Uterus (tissue), 3 donors: ENCODE measurements at regions not wholly inside any gene's neighbourhood (a gene's known extent, or its start where the extent isn't known, plus 50 kb on each side); places are given as distances from the start of the nearest gene placed in this dataset.

Experiments
- DNase-seq, 2 donors: peaks; one replicate each; pipeline ENCODE4 v3.0.0-alpha.2; 2019 to 2020
- H3K27ac ChIP-seq, 2 donors: fragments of 200-600 bp; sonication (generic); 1 replicate in 1 of 2; 2 replicates in 1 of 2; pipeline ENCODE4 v1.5.1; 2016 to 2018
- H3K27me3 ChIP-seq, 2 donors: fragments of 200-600 bp; sonication (generic); one replicate each; pipeline ENCODE4 v1.5.1; 2018 to 2019; ENCODE audit warnings: control low read depth in 1 of 2
- H3K36me3 ChIP-seq, 2 donors: fragments of 200-600 bp; sonication (generic); one replicate each; pipeline ENCODE4 v1.5.1; 2019; ENCODE audit warnings: control low read depth in 1 of 2
- H3K4me1 ChIP-seq, 2 donors: fragments of 200-600 bp; sonication (generic); one replicate each; pipeline ENCODE4 v1.5.1; 2018 to 2019; ENCODE audit warnings: control low read depth in 1 of 2
- H3K4me3 ChIP-seq, 2 donors: fragments of 200-600 bp; sonication (generic); 1 replicate in 1 of 2; 2 replicates in 1 of 2; pipeline ENCODE4 v1.5.1; 2018 to 2019; ENCODE audit warnings: mild to moderate bottlenecking in 1 of 2
- H3K9me3 ChIP-seq, 2 donors: fragments of 200-600 bp; sonication (generic); one replicate each; pipeline ENCODE4 v1.5.1; 2019; ENCODE audit warnings: control low read depth in 1 of 2
- POLR2A ChIP-seq, 2 donors: fragments of 450-650 bp; IDR thresholded peaks; one replicate each; pipeline ENCODE4 v1.6.1; 2016; ENCODE audit warnings: antibody characterized with exemption in 2 of 2, mild to moderate bottlenecking in 1 of 2, moderate library complexity in 1 of 2
- intact Hi-C: fragments of 100-400 bp; cut with DNase I; formaldehyde crosslinking; loops from one replicate; pipeline ENCODE4 v1.15.1; 2023; ENCODE audit warnings: low total_unique reads
- TF ChIP-seq, protein P1 (sequence below), 4 experiments: fragments of 200-600 bp in 2 of 4; fragments of 450-650 bp in 2 of 4; sonication (generic) in 2 of 4; IDR thresholded peaks; one replicate each; pipeline ENCODE4 v1.5.1; 2016 to 2019; ENCODE audit warnings: antibody characterized with exemption in 4 of 4, mild to moderate bottlenecking in 2 of 4, moderate library complexity in 1 of 4
- donor health status: DM: yes; HTN: yes; CAD: no.

DNA sequence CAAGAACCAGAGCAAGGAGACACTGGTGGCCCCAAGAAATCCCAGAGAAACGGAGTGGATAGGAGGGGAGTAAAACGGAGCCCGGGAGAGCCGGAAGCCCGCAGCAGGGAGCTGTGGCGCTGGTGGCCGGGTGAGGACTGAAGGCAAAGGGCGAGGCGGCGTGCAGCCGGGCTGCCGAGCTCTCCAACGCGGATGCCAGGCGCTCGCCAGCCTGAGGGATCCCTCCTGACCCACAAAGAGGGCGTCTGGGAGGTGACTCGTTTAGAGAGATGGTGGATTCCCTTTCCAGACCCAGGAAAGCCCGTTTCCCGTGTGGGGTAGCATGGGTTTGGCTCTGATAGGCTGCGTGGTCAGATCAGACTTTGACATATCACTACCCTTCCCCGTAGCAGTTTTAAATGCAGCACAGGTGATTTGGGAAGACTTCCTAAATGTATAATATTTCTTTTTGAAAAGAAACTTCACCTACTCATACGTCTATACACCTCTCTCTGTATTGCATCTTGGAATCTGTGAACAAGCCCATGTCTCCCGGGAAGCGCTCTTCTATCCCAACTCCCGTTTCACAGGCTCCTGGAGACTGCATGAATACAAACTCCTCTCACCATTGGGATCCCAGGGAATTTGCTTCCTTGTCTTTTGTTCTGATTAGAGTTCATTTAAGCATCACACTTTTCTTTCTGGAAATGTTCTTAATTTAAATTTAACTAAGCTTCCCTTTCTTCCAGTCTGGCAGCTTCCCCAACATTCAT, 158.1 kb downstream of the C9orf152 start:
- DNase-seq = peak; percentile 24 to 31

DNA sequence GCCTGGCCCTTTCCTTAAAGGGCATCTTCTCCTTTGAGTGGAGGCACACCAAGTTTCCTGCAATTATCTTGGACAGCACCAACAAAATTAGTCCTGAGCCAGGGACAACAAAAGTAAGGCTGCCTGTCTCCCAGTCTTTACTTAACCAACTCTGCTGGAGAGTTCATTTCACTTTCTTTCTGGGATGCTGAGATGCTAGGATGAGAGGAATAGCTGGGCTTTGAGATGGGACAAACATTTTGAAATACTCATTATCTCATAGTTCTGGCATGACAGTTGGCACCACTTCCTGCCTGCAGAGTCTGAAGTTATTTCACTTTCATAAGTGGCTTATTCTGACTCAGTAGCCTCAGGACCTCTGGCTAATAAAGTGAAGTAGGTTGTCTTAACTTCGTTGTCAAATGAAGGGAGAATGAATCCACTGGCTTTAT, 157.0 kb downstream of the C9orf152 start:
- intact Hi-C loops = no loop called here
- Histone ChIP-seq H3K4me3 (no peak overlapping the region), H3K36me3 (no peaks in the 10 kb centered on the region), H3K4me1 (no peaks in the 10 kb centered on the region), H3K27ac (peak overlapping the region; percentile 78 to 86), H3K9me3 (no peaks in the 10 kb centered on the region), H3K27me3 (no peaks in the 10 kb centered on the region)
- peak in 1 of 2 donors; percentile 17 for TF ChIP-seq POLR2A (IDR thresholded peaks at IDR 0.05)
- TF ChIP-seq, protein P1, sequence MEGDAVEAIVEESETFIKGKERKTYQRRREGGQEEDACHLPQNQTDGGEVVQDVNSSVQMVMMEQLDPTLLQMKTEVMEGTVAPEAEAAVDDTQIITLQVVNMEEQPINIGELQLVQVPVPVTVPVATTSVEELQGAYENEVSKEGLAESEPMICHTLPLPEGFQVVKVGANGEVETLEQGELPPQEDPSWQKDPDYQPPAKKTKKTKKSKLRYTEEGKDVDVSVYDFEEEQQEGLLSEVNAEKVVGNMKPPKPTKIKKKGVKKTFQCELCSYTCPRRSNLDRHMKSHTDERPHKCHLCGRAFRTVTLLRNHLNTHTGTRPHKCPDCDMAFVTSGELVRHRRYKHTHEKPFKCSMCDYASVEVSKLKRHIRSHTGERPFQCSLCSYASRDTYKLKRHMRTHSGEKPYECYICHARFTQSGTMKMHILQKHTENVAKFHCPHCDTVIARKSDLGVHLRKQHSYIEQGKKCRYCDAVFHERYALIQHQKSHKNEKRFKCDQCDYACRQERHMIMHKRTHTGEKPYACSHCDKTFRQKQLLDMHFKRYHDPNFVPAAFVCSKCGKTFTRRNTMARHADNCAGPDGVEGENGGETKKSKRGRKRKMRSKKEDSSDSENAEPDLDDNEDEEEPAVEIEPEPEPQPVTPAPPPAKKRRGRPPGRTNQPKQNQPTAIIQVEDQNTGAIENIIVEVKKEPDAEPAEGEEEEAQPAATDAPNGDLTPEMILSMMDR (IDR thresholded peaks at IDR 0.05) = no peak
- peak; percentile 37 to 60 for DNase-seq

More for the DNA sequence above, 158.1 kb downstream of the C9orf152 start:
- Histone ChIP-seq H3K27ac (peak overlapping the region; percentile 78 to 86), H3K36me3 (no peaks in the 10 kb centered on the region), H3K4me3 (peak overlapping the region; percentile 64 to 86), H3K9me3 (no peaks in the 10 kb centered on the region), H3K4me1 (no peaks in the 10 kb centered on the region), H3K27me3 (no peaks in the 10 kb centered on the region)
- intact Hi-C loops = no loop called here
- no peak for TF ChIP-seq POLR2A (IDR thresholded peaks at IDR 0.05)

DNA sequence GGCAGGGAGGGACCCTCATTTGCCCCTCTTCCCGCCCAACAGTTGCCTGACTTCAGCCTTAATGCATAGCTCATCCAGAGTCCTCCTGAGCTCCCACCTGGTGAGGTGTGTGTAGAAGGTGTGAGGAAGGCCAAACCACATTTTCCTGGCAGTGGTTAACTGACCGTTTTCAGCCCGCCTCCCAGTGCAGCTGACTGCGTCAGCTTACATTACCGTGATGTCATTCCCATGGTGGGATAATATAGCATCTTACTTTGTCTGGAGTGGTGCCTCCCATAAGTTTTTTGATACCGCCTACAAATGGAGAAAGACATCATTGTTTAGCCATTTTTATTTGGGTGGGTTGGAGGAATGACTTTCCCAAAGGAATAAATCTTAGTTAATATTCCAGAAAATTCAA, 151.9 kb downstream of the C9orf152 start:
- Histone ChIP-seq H3K27ac (no peak overlapping the region), H3K4me3 (no peak overlapping the region), H3K36me3 (no peaks in the 10 kb centered on the region), H3K4me1 (no peaks in the 10 kb centered on the region), H3K27me3 (no peaks in the 10 kb centered on the region), H3K9me3 (no peaks in the 10 kb centered on the region)
- intact Hi-C loops = no loop called here
- DNase-seq = no peak
- TF ChIP-seq, protein P1 (IDR thresholded peaks at IDR 0.05) = no peak
- TF ChIP-seq POLR2A (IDR thresholded peaks at IDR 0.05) = no peak

DNA sequence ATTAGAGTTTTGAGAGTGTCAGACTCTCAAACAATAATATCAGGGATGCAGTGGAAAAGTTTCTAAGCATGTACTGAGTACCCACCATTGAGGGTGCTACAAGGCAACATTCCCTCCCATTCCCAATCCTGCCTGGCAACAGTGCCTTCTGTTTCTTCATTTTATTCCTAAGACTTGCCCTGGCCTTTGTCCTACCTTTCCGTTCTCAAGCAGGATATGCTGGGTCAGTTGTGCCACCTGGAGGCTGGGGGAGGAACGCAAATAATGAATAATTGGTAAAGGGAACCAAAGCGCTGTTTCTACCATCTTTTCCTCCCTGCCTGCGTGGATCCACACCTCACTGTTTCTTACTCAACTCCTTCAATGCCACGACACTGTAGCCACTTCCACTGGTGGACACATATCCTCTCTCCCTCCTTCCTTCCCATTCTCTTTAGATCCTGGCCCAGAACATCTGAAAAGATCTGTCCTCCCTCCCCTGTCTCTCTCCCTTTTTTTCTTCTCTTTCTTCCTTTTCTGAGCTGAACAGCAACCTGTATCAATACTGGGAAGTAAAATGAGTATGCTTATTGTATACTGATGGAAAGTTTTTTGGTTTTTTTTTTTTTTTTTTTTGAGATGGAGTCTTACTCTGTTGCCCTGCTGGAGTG, 149.5 kb downstream of the C9orf152 start:
- H3K36me3 ChIP-seq = no peaks in the 10 kb centered on the region
- no peak overlapping the region for H3K4me3 ChIP-seq
- intact Hi-C loops = no loop called here
- no peaks in the 10 kb centered on the region for H3K4me1 ChIP-seq
- TF ChIP-seq, protein P1 (IDR thresholded peaks at IDR 0.05) = peak; percentile 33 to 61 (median 42)
- no peak for TF ChIP-seq POLR2A (IDR thresholded peaks at IDR 0.05)
- H3K27ac ChIP-seq = peak overlapping the region in 1 of 2 donors; percentile 31
- H3K27me3 ChIP-seq = no peaks in the 10 kb centered on the region
- no peaks in the 10 kb centered on the region for H3K9me3 ChIP-seq
- no peak for DNase-seq

DNA sequence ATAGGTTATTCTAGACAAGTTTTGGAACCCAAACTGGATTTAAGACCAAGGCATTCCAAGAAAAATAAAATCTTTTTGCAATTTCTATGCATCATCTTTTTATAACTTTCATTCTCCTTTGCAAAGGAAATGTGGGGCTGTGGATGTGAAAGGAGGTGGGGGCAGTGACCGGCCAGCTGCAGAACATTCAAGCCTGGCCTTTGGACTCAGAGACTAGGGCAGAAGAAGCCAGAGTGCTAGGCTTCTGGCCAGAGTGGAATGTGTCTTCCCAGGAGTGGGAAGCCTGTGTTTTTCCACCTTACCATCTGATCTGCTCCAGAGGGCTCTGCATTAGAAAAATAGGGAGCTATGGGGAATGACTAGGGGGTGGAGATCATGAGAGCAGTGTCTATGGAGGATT, 148.5 kb downstream of the C9orf152 start:
- Histone ChIP-seq H3K4me1 (no peaks in the 10 kb centered on the region), H3K36me3 (no peaks in the 10 kb centered on the region), H3K27me3 (no peaks in the 10 kb centered on the region), H3K27ac (peak overlapping the region in 1 of 2 donors; percentile 40), H3K4me3 (no peak overlapping the region), H3K9me3 (no peaks in the 10 kb centered on the region)
- peak in 1 of 2 donors; percentile 30 for DNase-seq
- intact Hi-C loops = no loop called here
- TF ChIP-seq POLR2A (IDR thresholded peaks at IDR 0.05) = no peak
- TF ChIP-seq, protein P1 (IDR thresholded peaks at IDR 0.05) = no peak
